ENCODE measurements at regions not wholly inside any gene's neighbourhood (a gene's known extent, or its start where the extent isn't known, plus 50 kb on each side); places are given as distances from the start of the nearest gene placed in this dataset.

DNA sequence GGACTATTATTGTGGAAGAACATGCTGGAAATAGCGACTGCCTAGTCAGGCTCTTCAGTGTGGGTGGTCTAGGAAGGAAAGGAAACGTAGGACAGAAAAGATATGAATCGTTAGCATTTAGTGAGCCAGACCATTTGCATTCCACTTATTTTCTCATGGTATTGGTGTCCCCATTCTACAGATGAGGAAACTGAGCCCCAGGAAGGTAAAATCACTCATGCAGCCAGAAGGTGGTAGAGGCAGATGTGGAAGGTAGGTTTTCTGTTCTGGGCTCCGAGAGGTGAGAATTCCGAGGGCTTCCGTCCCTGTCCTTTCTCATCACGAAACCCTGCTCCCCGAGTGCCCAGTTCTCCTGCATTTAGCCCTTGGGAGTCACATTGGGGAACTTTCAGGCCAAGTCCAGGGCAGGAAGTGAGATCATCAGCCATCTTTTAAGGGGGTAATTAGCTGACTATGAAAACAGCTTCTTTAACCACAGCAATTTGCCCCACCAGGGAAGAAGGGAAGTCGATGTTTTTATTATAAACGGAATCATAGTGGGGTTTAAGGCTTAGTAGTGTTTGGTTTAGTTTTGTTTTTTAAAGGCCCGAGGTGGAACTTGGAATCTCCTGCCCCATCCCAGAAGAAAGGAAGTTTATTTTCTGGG is 110.7 kb upstream of the IRX3 start:
- TF ChIP-seq, protein P1, sequence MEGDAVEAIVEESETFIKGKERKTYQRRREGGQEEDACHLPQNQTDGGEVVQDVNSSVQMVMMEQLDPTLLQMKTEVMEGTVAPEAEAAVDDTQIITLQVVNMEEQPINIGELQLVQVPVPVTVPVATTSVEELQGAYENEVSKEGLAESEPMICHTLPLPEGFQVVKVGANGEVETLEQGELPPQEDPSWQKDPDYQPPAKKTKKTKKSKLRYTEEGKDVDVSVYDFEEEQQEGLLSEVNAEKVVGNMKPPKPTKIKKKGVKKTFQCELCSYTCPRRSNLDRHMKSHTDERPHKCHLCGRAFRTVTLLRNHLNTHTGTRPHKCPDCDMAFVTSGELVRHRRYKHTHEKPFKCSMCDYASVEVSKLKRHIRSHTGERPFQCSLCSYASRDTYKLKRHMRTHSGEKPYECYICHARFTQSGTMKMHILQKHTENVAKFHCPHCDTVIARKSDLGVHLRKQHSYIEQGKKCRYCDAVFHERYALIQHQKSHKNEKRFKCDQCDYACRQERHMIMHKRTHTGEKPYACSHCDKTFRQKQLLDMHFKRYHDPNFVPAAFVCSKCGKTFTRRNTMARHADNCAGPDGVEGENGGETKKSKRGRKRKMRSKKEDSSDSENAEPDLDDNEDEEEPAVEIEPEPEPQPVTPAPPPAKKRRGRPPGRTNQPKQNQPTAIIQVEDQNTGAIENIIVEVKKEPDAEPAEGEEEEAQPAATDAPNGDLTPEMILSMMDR (IDR thresholded peaks at IDR 0.05): no peak
- TF ChIP-seq ZFX (IDR thresholded peaks at IDR 0.05; ENCODE audit: borderline replicate concordance): no peak
